Mucosa of rectum (tissue), 2 donors: ENCODE measurements at regions not wholly inside any gene's neighbourhood (a gene's known extent, or its start where the extent isn't known, plus 50 kb on each side); places are given as distances from the start of the nearest gene placed in this dataset.
"Not testable (repeated sequence)": the region's sequence is repeated elsewhere in the genome, so short reads cannot be mapped to it uniquely, and the experiment has no call there.

Source experiments
- H3K27ac ChIP-seq, 2 donors: one replicate each; pipeline ENCODE4 v1.7.0; 2013; ENCODE audit warnings: inconsistent platforms in 2 of 2, low read depth in 2 of 2, low read length in 2 of 2
- H3K27me3 ChIP-seq, 2 donors: one replicate each; pipeline ENCODE4 v1.7.0; 2013; ENCODE audit warnings: low read length in 2 of 2; ENCODE audit not compliant: control insufficient read depth in 2 of 2, insufficient read depth in 2 of 2
- H3K36me3 ChIP-seq, 2 donors: one replicate each; pipeline ENCODE4 v1.7.0; 2013; ENCODE audit warnings: low read length in 2 of 2; ENCODE audit not compliant: control insufficient read depth in 2 of 2, insufficient read depth in 2 of 2
- H3K4me1 ChIP-seq, 2 donors: one replicate each; pipeline ENCODE4 v1.7.0; 2013; ENCODE audit warnings: low read length in 2 of 2, mild to moderate bottlenecking in 1 of 2; ENCODE audit not compliant: control insufficient read depth in 2 of 2, insufficient read depth in 2 of 2
- H3K4me3 ChIP-seq, 2 donors: one replicate each; pipeline ENCODE4 v1.7.0; 2013; ENCODE audit warnings: low read length in 2 of 2
- H3K9ac ChIP-seq, 2 donors: one replicate each; pipeline ENCODE4 v1.7.0; 2013; ENCODE audit warnings: low read length in 2 of 2, low read depth in 1 of 2, mild to moderate bottlenecking in 1 of 2
- H3K9me3 ChIP-seq, 2 donors: one replicate each; pipeline ENCODE4 v1.7.0; 2013; ENCODE audit warnings: low read length in 2 of 2; ENCODE audit not compliant: control insufficient read depth in 2 of 2
- donor health status: healthy.
- donor health status: Normal muscosa, but diverticular disease.

DNA sequence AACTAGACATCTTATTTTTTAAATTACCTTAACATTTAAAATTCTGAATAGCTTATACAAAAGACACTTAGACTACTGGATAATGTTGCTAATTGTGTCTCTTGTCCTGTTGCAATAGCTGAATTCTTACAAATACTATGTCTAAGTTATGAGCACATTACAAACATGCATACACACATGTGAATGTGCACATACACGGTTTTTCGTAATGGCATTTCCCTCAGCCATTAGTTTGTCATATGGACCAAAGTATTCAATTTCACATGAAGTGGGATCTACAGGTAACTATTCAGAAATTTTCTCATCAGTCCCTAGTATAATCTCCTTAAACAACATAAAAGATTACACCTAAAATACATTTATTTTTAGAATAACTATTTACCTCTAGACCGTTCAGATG, 178.6 kb upstream of the BET1 start:
- no peak overlapping the region for H3K4me3 ChIP-seq
- H3K9me3 ChIP-seq = no peaks in the 10 kb centered on the region
- H3K9ac ChIP-seq = no peak overlapping the region
- peaks cover 0 to 2% of the 10 kb centered on the region in 2 donors for H3K4me1 ChIP-seq
- no peak overlapping the region for H3K27ac ChIP-seq
- H3K27me3 ChIP-seq = no peaks in the 10 kb centered on the region
- H3K36me3 ChIP-seq = no peaks in the 10 kb centered on the region

DNA sequence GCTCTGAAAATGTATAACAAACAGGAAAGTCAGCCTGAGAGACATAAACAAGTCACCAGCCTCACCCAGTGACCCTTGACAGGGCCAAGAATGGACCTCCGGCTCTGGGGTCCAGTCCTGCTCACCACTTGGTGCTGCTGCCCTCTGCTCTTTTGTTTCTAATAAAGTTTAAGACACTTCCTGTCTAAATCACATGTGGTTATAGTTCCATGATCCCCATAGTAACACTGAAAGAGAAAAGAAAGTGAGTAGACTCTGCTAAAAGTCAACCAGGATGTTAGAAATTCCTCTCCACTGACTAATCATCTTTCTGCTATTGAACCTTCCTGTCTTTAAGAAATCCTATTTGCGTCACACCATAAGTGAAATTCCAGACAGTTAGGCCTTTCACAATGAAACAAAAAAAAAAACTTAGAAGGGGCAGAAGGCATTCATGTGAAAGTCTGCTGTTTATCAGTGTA, 179.2 kb upstream of the BET1 start:
- Histone ChIP-seq H3K9ac (no peak overlapping the region), H3K36me3 (no peaks in the 10 kb centered on the region), H3K27me3 (no peaks in the 10 kb centered on the region), H3K4me1 (peaks cover 0 to 2% of the 10 kb centered on the region in 2 donors), H3K9me3 (no peaks in the 10 kb centered on the region), H3K27ac (no peak overlapping the region), H3K4me3 (no peak overlapping the region)

DNA sequence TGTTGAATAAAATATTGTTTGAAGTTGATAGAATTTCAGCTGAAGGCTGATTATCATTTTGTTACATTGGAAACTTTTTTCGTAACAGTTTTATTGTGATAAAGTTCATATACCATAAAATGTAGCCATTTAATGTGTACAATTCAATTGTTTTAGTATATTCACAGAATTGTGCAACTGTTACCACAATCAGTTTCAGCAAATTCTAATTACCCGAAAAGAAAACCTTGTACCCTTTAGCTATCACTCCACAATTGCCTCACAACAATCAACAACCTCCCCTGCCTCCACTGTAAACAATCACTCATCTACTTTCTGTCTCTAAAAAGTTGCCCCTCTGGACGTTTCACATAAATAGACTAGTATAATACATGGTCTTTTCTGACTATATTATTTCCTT, 179.7 kb upstream of the BET1 start:
- H3K27ac ChIP-seq = no peak overlapping the region
- peaks cover 0 to 2% of the 10 kb centered on the region in 2 donors for H3K4me1 ChIP-seq

DNA sequence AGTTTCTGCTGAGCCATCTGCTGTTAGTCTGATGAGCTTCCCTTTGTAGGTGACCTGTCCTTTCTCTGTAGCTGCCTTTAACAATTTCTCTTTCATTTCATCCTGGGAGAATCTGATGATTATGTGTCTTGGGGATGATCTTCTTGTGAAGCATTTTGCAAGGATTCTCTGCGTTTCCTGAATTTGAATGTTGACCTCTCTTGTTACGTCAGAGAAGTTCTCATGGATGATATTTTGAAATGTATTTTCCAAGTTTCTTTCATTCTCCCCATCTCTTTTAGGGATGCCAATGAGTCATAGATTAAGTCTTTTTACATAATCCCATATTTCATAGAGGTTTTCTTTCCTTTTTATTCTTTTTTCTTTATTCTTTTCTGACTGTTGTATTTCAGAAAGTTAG, 184.2 kb upstream of the BET1 start:
- no peaks in the 10 kb centered on the region for H3K36me3 ChIP-seq
- no peak overlapping the region for H3K4me3 ChIP-seq
- no peak overlapping the region for H3K9ac ChIP-seq
- no peaks in the 10 kb centered on the region for H3K4me1 ChIP-seq
- H3K27ac ChIP-seq = no peak overlapping the region
- H3K27me3 ChIP-seq = no peaks in the 10 kb centered on the region
- H3K9me3 ChIP-seq = no peaks in the 10 kb centered on the region

More for the DNA sequence above, 179.7 kb upstream of the BET1 start:
- H3K27me3 ChIP-seq = no peaks in the 10 kb centered on the region
- no peaks in the 10 kb centered on the region for H3K36me3 ChIP-seq
- H3K9me3 ChIP-seq = no peaks in the 10 kb centered on the region
- no peak overlapping the region for H3K9ac ChIP-seq
- no peak overlapping the region for H3K4me3 ChIP-seq

DNA sequence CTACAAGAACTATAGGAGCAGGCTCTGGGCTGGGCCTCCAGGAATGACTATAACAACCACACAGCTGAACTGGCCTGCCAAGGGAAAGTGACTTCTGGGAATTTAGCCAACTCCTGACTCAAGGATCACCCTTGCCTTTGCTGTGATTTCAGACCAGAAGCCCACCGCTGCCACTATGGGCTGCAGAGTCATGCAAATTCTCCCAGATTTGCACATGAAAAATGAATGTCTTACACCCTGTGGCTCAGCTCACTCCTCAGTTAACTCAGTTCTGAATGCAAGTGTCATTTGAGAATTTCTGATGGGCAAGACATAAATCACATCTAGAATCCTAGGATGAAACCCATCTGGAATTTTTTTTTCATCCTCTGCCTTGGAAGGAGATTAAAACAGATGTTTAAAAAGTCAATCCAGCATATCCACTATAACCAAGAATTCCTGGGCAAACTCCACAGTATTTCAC, 186.5 kb upstream of the BET1 start:
- Histone ChIP-seq H3K4me1 (no peaks in the 10 kb centered on the region), H3K9me3 (no peaks in the 10 kb centered on the region), H3K27ac (no peak overlapping the region), H3K9ac (no peak overlapping the region), H3K4me3 (no peak overlapping the region), H3K36me3 (no peaks in the 10 kb centered on the region), H3K27me3 (no peaks in the 10 kb centered on the region)

DNA sequence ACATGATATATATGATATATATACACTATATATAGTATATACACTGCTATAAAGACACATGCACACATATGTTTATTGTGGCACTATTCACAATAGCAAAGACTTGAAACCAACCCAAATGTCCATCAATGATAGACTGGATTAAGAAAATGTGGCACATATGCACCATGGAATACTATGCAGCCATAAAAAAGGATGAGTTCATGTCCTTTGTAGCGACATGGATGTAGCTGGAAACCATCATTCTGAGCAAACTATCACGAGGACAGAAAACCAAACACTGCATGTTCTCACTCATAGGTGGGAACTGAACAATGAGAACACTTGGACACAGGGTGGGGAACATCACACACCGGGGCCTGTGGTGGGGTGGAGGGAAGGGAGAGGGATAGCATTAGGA, 190.3 kb upstream of the BET1 start:
- H3K27me3 ChIP-seq, H3K9ac ChIP-seq, H3K27ac ChIP-seq, H3K9me3 ChIP-seq, H3K4me1 ChIP-seq, H3K36me3 ChIP-seq, H3K4me3 ChIP-seq: not testable (repeated sequence)

DNA sequence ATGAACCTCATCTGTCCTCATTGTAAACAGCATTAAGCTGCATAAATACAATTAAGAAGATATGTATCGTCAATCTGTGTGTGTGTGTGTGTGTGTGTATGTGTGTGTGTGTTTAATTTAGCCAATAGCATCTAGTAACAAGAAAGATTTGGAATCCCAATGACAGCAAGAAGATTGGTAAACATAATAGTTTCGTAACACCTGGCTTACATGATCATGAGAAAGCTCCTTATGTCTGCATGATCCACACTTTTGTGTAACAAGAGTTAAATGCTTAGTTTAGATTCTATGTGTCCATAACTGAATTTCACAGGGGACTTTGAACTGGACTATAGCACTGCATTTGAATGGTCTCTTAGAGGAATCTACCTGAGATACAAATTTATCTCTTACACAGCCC, 191.0 kb upstream of the BET1 start:
- Histone ChIP-seq H3K4me3 (no peak overlapping the region), H3K9me3 (no peaks in the 10 kb centered on the region), H3K4me1 (no peaks in the 10 kb centered on the region), H3K27ac (no peak overlapping the region), H3K9ac (no peak overlapping the region), H3K36me3 (no peaks in the 10 kb centered on the region), H3K27me3 (no peaks in the 10 kb centered on the region)

DNA sequence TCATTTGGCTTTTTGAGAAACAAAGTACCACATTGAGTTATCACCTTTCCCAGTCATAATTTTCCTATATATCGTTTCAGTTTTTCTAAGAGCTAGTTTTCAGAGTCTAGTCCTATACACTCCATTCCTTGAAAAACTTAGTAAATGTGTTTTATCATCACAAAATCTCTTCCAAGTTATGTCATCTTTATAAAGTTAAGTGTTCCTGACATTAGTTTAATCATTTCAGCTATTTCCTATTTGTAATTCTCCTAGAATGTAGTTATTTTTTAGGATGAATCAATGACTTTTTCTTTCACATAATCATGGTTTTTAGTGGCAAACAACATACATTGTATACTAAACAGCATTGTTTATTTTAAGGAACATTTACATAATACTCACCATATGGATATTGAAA, 191.7 kb upstream of the BET1 start:
- Histone ChIP-seq H3K9ac (no peak overlapping the region), H3K9me3 (no peaks in the 10 kb centered on the region), H3K27ac (no peak overlapping the region), H3K4me1 (no peaks in the 10 kb centered on the region), H3K4me3 (no peak overlapping the region), H3K36me3 (no peaks in the 10 kb centered on the region), H3K27me3 (no peaks in the 10 kb centered on the region)

DNA sequence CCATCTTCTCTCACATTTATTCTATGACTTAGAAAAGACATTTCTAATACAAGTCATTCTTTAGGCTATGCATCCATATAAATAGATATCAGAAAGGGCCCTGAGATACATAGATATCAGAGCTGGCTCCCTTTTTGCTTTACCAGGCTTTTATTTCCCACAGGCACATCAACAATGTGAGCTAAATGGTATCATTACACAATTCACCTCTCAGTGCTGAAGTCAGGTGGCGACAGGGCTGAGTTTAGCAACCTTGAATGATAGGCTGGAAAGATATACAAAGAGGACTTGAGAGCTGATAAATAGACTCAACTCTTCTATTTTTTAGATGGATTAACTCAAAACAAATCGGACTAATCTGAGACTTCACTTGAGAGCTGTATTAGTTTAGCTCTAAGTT, 189.2 kb upstream of the COL1A2 start:
- Histone ChIP-seq H3K27ac (no peak overlapping the region), H3K4me3 (no peak overlapping the region)

DNA sequence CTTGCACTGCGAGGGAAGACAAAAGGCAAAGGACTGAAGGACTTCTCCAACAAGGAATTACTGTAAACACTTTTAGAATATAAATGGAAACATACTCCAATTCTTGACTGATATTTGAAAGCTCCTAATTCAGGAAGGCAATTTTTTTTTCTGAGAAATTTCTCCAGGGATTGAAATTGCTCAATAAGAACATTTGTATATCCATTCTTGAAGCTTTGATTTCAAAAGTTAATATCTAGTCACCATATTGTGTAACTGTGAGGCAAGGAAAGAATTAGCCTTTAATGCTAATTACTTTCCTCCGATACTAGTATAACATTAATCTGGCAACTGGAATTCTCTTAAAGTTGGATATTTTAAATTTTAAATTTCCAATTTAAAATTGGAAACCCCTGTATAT, 188.4 kb upstream of the COL1A2 start:
- no peaks in the 10 kb centered on the region for H3K27me3 ChIP-seq
- no peak overlapping the region for H3K9ac ChIP-seq
- no peak overlapping the region for H3K4me3 ChIP-seq
- no peak overlapping the region for H3K27ac ChIP-seq
- H3K4me1 ChIP-seq = no peaks in the 10 kb centered on the region
- no peaks in the 10 kb centered on the region for H3K9me3 ChIP-seq
- H3K36me3 ChIP-seq = no peaks in the 10 kb centered on the region

More for the DNA sequence above, 189.2 kb upstream of the COL1A2 start:
- H3K36me3 ChIP-seq = no peaks in the 10 kb centered on the region
- no peaks in the 10 kb centered on the region for H3K9me3 ChIP-seq
- no peaks in the 10 kb centered on the region for H3K27me3 ChIP-seq
- H3K4me1 ChIP-seq = no peaks in the 10 kb centered on the region
- H3K9ac ChIP-seq = no peak overlapping the region

DNA sequence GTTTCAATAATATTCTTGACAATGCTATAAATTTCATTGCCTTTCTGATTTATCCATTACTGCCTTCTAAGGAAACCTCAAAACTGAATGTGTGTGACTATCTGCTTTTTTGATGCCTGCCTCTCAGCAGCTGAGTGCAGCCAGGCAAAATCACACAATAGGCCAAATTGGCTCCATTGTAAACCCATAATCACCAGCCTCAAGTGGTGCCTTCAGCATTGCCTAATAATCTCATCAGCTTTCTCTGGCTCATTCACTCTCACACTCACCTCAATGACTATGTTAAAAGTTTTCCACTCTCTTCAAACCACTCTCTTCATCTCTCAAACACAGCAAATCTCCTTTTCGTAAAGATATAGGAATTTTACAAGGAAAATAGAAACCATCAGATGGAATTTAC, 182.5 kb upstream of the COL1A2 start:
- Histone ChIP-seq H3K4me3 (no peak overlapping the region), H3K27me3 (no peaks in the 10 kb centered on the region), H3K9ac (no peak overlapping the region), H3K27ac (no peak overlapping the region), H3K4me1 (no peaks in the 10 kb centered on the region), H3K36me3 (no peaks in the 10 kb centered on the region), H3K9me3 (no peaks in the 10 kb centered on the region)
